Stomach (tissue), 8 donors: ENCODE measurements at regions not wholly inside any gene's neighbourhood (a gene's known extent, or its start where the extent isn't known, plus 50 kb on each side); places are given as distances from the start of the nearest gene placed in this dataset.

Experiments used
- DNase-seq, 2 donors: peaks; one replicate each; pipeline versions ENCODE4 v3.0.0 to v3.0.0-alpha.2; 2013 to 2019
- H3K27ac ChIP-seq, 5 donors: fragments of 200-600 bp in 4 of 5; sonication (generic) in 4 of 5; one replicate each; pipeline ENCODE4 v1.5.1; 2013 to 2019; ENCODE audit warnings: mild to moderate bottlenecking in 1 of 5, moderate library complexity in 1 of 5
- H3K27me3 ChIP-seq, 3 donors: fragments of 200-600 bp; sonication (generic); one replicate each; pipeline ENCODE4 v1.5.1; 2017 to 2019; ENCODE audit warnings: mixed run types in 1 of 3
- H3K36me3 ChIP-seq, 4 donors: fragments of 200-600 bp; sonication (generic); 1 replicate in 3 of 4; 2 replicates in 1 of 4; pipeline ENCODE4 v1.5.1; 2016 to 2019
- H3K4me1 ChIP-seq, 4 donors: fragments of 200-600 bp; sonication (generic); one replicate each; pipeline ENCODE4 v1.5.1; 2016 to 2019
- H3K4me3 ChIP-seq, 4 donors: fragments of 200-600 bp; sonication (generic) in 3 of 4; one replicate each; pipeline ENCODE4 v1.5.1; 2016 to 2019; ENCODE audit warnings: mild to moderate bottlenecking in 1 of 4
- H3K9me3 ChIP-seq, 4 donors: fragments of 200-600 bp; sonication (generic); one replicate each; pipeline ENCODE4 v1.5.1; 2016 to 2019
- CTCF ChIP-seq, 7 experiments: fragments of 450-650 bp in 4 of 7; fragments of 200-600 bp in 3 of 7; sonication (generic) in 3 of 7; IDR thresholded peaks; one replicate each; pipeline ENCODE4 v1.5.1; 2016 to 2019; ENCODE audit warnings: antibody characterized with exemption in 7 of 7, control low read depth in 2 of 7, mild to moderate bottlenecking in 1 of 7
- EP300 ChIP-seq: sonication (generic); formaldehyde crosslinking; IDR thresholded peaks from one replicate; pipeline ENCODE4 v1.6.1; 2017; ENCODE audit warnings: antibody characterized with exemption
- POLR2A ChIP-seq, 4 donors: fragments of 450-650 bp; IDR thresholded peaks; one replicate each; pipeline ENCODE4 v1.6.1; 2016; ENCODE audit warnings: antibody characterized with exemption in 4 of 4, control low read depth in 2 of 4, mild to moderate bottlenecking in 1 of 4, moderate library complexity in 1 of 4
- POLR2AphosphoS5 ChIP-seq, 3 donors: sonication (generic); formaldehyde crosslinking; IDR thresholded peaks; one replicate each; pipeline ENCODE4 v1.6.1; 2016; ENCODE audit warnings: antibody characterized with exemption in 3 of 3
- WGBS, 5 donors: extraction: QIAGEN DNeasy Blood & Tissue Kit in 3 of 5; methylation state at CpG; one replicate each; pipeline versions ENCODE4 v1.1.5 to v1.1.7; 2013 to 2018; 5-methylcytosine and 5-hydroxymethylcytosine counted together
- intact Hi-C: fragments of 100-400 bp; cut with DNase I; formaldehyde crosslinking; loops from one replicate; pipeline ENCODE4 v1.15.1; 2023; ENCODE audit warnings: low total_unique reads
- donor health status: healthy with polysubstance abuse.
- donor health status: Bipolar disorder and iron deficiency.
- donor health status: healthy.

- peaks cover 0 to 6% (median 0%) of the 10 kb centered on the region in 4 donors for H3K4me1 ChIP-seq
- H3K27ac ChIP-seq = no peak overlapping the region
- H3K36me3 ChIP-seq = no peaks in the 10 kb centered on the region
- H3K4me3 ChIP-seq = no peak overlapping the region
- WGBS, 5 donors = 39 to 47% (median 46%) methylated on average over 9 of the region's 9 CpGs
- no peaks in the 10 kb centered on the region for H3K27me3 ChIP-seq
- TF ChIP-seq POLR2AphosphoS5 (IDR thresholded peaks at IDR 0.05) (no peak), POLR2A (IDR thresholded peaks at IDR 0.05) (no peak), CTCF (IDR thresholded peaks at IDR 0.05) (no peak), EP300 (no peak)
- intact Hi-C loops = no loop called here
- DNase-seq = peak in 1 of 2 donors; percentile 36
- H3K9me3 ChIP-seq = no peaks in the 10 kb centered on the region
These were observed 470.7 kb upstream of the BRINP1 start for GRCh38 chr9:119839888-119840287.

DNA sequence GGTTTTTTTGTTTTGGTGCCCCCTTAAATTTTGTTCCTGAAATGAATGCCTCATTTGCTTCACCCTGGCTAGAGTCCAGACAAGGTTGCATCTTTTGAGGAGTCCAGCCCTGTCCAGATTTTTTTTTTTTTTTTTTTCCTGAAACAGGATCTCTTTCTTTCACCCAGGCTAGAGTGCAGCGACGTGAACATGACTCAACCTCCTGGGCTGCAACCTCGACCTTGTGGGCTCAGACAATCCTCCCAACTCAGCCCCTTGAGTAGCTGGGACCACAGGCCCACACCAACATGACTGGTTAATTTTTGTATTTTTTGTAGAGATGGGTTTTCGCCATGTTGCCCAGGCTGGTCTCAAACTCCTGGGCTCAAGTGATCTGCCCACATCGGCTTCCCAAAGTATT, 469.0 kb upstream of the BRINP1 start:
- intact Hi-C loops = no loop called here
- Histone ChIP-seq H3K27ac (no peak overlapping the region), H3K4me1 (peaks cover 0 to 6% (median 0%) of the 10 kb centered on the region in 4 donors), H3K36me3 (no peaks in the 10 kb centered on the region), H3K9me3 (no peaks in the 10 kb centered on the region), H3K27me3 (no peaks in the 10 kb centered on the region), H3K4me3 (no peak overlapping the region)
- DNase-seq = no peak
- TF ChIP-seq POLR2A (IDR thresholded peaks at IDR 0.05) (no peak), CTCF (IDR thresholded peaks at IDR 0.05) (no peak), POLR2AphosphoS5 (IDR thresholded peaks at IDR 0.05) (no peak), EP300 (no peak)
- 77 to 87% (median 82%) methylated on average over 5 of the region's 5 CpGs for WGBS, 5 donors

DNA sequence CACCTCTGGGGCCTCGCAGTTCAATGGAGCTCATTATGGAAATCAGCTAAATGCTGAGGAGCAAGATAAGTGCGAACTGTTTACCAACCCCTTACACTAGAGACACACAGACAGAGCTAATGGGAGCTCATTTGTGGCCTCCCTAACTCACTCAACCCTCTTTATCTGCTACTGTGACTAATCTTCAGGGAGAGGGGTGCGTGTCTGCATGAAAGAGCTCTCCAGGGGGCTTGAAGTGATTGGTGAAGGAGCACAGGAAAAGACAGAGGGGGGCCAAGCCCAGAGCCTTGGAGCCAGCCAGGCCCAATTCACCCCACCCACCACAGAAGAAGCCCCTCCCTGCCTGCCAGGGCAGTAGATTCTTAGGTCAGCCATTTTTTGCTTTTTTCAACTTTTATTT, 466.8 kb upstream of the BRINP1 start:
- TF ChIP-seq POLR2A (IDR thresholded peaks at IDR 0.05) (no peak), EP300 (no peak), CTCF (IDR thresholded peaks at IDR 0.05) (no peak), POLR2AphosphoS5 (IDR thresholded peaks at IDR 0.05) (no peak)
- no peak for DNase-seq
- Histone ChIP-seq H3K4me1 (peaks cover 0 to 6% (median 0%) of the 10 kb centered on the region in 4 donors), H3K9me3 (no peaks in the 10 kb centered on the region), H3K4me3 (no peak overlapping the region), H3K36me3 (no peaks in the 10 kb centered on the region), H3K27ac (no peak overlapping the region), H3K27me3 (no peaks in the 10 kb centered on the region)
- intact Hi-C loops = no loop called here
- WGBS, 5 donors = 17 to 49% (median 25%) methylated on average over 2 to 3 of the region's 3 CpGs

DNA sequence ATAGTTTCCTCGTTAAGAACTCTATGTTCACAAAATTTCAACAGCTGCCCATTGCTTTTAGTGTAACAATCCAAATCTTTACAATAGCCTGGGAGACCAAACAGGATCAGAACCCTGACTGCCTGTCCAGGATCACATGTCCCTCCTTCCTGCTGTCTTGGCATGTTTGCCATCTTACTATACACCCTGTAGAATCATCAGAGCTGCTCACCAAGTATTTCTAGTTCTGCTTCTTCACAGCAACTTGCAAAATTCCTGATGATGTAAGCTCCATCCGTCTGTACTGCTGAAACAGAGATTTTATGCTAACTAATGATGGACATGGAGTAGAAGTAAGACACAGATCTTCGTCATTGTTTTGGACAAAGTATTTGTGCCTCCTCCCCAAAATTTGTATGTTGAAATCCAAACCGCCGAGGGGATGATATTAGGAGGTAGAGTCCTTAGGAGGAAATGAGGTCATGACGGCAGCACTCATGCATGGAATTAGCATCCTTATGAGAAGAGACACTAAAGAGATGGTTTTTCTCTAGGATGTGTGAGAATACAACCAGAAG, 464.9 kb upstream of the BRINP1 start:
- 76 to 83% (median 81%) methylated on average over 6 of the region's 6 CpGs for WGBS, 5 donors
- Histone ChIP-seq H3K27ac (no peak overlapping the region), H3K27me3 (no peaks in the 10 kb centered on the region), H3K9me3 (no peaks in the 10 kb centered on the region), H3K36me3 (no peaks in the 10 kb centered on the region), H3K4me3 (no peak overlapping the region), H3K4me1 (no peaks in the 10 kb centered on the region)
- no peak for TF ChIP-seq CTCF (IDR thresholded peaks at IDR 0.05)
- no peak for DNase-seq
- intact Hi-C loops = no loop called here
